HepG2 (cell line): ENCODE measurements at regions not wholly inside any gene's neighbourhood (a gene's known extent, or its start where the extent isn't known, plus 50 kb on each side); places are given as distances from the start of the nearest gene placed in this dataset.
A peak's percentile ranks its signal among the peaks of the same experiment; 100 is the strongest.

Experiments used
- ATAC-seq: fragments of 200-7000 bp; cut with Tn5 transposase; 3 replicates; pipeline ENCODE4 v1.9.1; 2020; ENCODE audit warnings: mild to moderate bottlenecking, moderate library complexity
- BruUV-seq: library from RNA; stranded (reverse); fragments of 400-500 nt; replicated peaks from 2 replicates; lab custom pipeline; 2021; lab: Mats Ljungman, UMichigan
- CTCF ChIA-PET: fragments of 300-600 bp; formaldehyde crosslinking; extraction: SDS; loops from one replicate; lab custom pipeline; 2021; ENCODE audit warnings: low total read pairs, inconsistent platforms, low intra/inter-chr PET ratio; lab: Yijun Ruan, JAX
- POLR2A ChIA-PET: fragments of 350-600 bp; sonication (Branson Sonifier 250); formaldehyde crosslinking; loops from one replicate; lab custom pipeline; 2020; ENCODE audit warnings: antibody characterized with exemption, inconsistent platforms; lab: Yijun Ruan, JAX
- DNase-seq: peaks from one replicate; pipeline ENCODE4 v3.0.0-alpha.2; 2015; ENCODE audit warnings: low spot score
- FAIRE-seq: peaks from 3 replicates; lab custom pipeline; 2011; peaks lifted over from hg19 to GRCh38; lab: Jason Lieb, UNC
- H2AFZ ChIP-seq: one replicate; pipeline ENCODE4 v1.6.1; 2011; ENCODE audit warnings: low read length, inconsistent platforms
- H3K27ac ChIP-seq: fragments of 300-600 bp; 3 replicates; pipeline ENCODE4 v1.8.0; 2011; ENCODE audit warnings: mixed run types, mild to moderate bottlenecking, mixed read lengths, low read length, inconsistent platforms; ENCODE audit not compliant: insufficient read depth; ENCODE audit errors: extremely low read length
- H3K27me3 ChIP-seq, 2 experiments: fragments of 200-600 bp in 1 of 2; 2 replicates in 1 of 2; 3 replicates in 1 of 2; pipeline versions ENCODE4 v1.6.0 to v1.8.0; 2011; ENCODE audit warnings: low read length in 2 of 2, mild to moderate bottlenecking in 2 of 2, moderate library complexity in 2 of 2, inconsistent platforms in 1 of 2; ENCODE audit not compliant: insufficient read depth in 2 of 2, control insufficient read depth in 1 of 2
- H3K36me3 ChIP-seq, 2 experiments: fragments of 200-600 bp in 1 of 2; replicated peaks in 1 of 2; 2 replicates in 1 of 2; 3 replicates in 1 of 2; pipeline versions ENCODE4 v1.5.1 to v1.8.0; 2011; ENCODE audit warnings: low read length in 2 of 2, inconsistent platforms in 1 of 2; ENCODE audit not compliant: insufficient read depth in 2 of 2, control insufficient read depth in 1 of 2
- H3K4me1 ChIP-seq: 2 replicates; pipeline ENCODE4 v1.5.1; 2012; ENCODE audit warnings: low read length, inconsistent platforms; ENCODE audit not compliant: insufficient read depth
- H3K4me2 ChIP-seq: 2 replicates; pipeline ENCODE4 v1.6.0; 2011; ENCODE audit warnings: low read depth, low read length, inconsistent platforms
- H3K4me3 ChIP-seq, 3 experiments: fragments of 200-600 bp in 1 of 3; sonication (generic), shearing (Covaris generic) in 1 of 3; replicated peaks in 1 of 3; 2 replicates each; pipeline ENCODE4 v1.5.1; 2011 to 2016; ENCODE audit warnings: low read length in 3 of 3, inconsistent platforms in 2 of 3, low read depth in 2 of 3, mild to moderate bottlenecking in 2 of 3, control low read depth in 1 of 3, mixed read lengths in 1 of 3; ENCODE audit not compliant: insufficient read depth in 1 of 3
- H3K79me2 ChIP-seq: one replicate; pipeline ENCODE4 v1.6.1; 2011; ENCODE audit warnings: low read length, inconsistent platforms; ENCODE audit not compliant: insufficient read depth
- H3K9ac ChIP-seq: 2 replicates; pipeline ENCODE4 v1.6.0; 2011; ENCODE audit warnings: mild to moderate bottlenecking, low read depth, low read length, inconsistent platforms; ENCODE audit not compliant: insufficient read depth
- H3K9me3 ChIP-seq: 2 replicates; pipeline ENCODE4 v1.5.1; 2012; ENCODE audit warnings: mild to moderate bottlenecking, low read length
- H4K20me1 ChIP-seq: 2 replicates; pipeline ENCODE4 v1.6.0; 2011; ENCODE audit warnings: inconsistent platforms, mild to moderate bottlenecking, low read length, moderate library complexity; ENCODE audit not compliant: insufficient read depth
- CAMTA2 ChIP-seq: sonication (generic); formaldehyde crosslinking; IDR thresholded peaks from 2 replicates; pipeline ENCODE4 v1.4.0; 2020; ENCODE audit warnings: mild to moderate bottlenecking, missing genetic modification reagents, borderline replicate concordance
- CCDC6 ChIP-seq: sonication (generic); formaldehyde crosslinking; IDR thresholded peaks from 2 replicates; pipeline ENCODE4 v1.8.1; 2022; ENCODE audit warnings: mild to moderate bottlenecking, missing genetic modification reagents, moderate library complexity
- GATAD2A ChIP-seq: IDR thresholded peaks from 2 replicates; pipeline ENCODE4 v1.6.1; 2016
- HNRNPL ChIP-seq: fragments of 200-400 bp; formaldehyde crosslinking; IDR thresholded peaks from 2 replicates; pipeline ENCODE4 v1.6.1; 2017; ENCODE audit warnings: mild to moderate bottlenecking, low read depth, low read length
- KLF15 ChIP-seq: sonication (generic); formaldehyde crosslinking; IDR thresholded peaks from 2 replicates; pipeline ENCODE4 v1.8.1; 2023; ENCODE audit warnings: borderline replicate concordance, mild to moderate bottlenecking, inconsistent platforms, missing genetic modification reagents, mixed read lengths
- MAFF ChIP-seq: IDR thresholded peaks from 2 replicates; pipeline ENCODE4 v1.6.1; 2011; ENCODE audit warnings: low read depth, low read length, improper control_type of control experiment
- MAFK ChIP-seq, 2 experiments: IDR thresholded peaks in 1 of 2; conservative IDR thresholded peaks in 1 of 2; 2 replicates each; pipeline ENCODE4 v1.6.1; 2011; ENCODE audit warnings: improper control_type of control experiment in 2 of 2, low read length in 2 of 2
- REXO4 ChIP-seq: sonication (generic); formaldehyde crosslinking; IDR thresholded peaks from 2 replicates; pipeline ENCODE4 v1.8.0; 2022; ENCODE audit warnings: missing genetic modification reagents, mild to moderate bottlenecking, borderline replicate concordance
- TARDBP ChIP-seq: sonication (generic); formaldehyde crosslinking; IDR thresholded peaks from 2 replicates; pipeline ENCODE4 v1.8.0; 2022; ENCODE audit warnings: mild to moderate bottlenecking, missing genetic modification reagents
- ZNF335 ChIP-seq: sonication (generic); formaldehyde crosslinking; IDR thresholded peaks from 2 replicates; pipeline ENCODE4 v1.4.0; 2020; ENCODE audit warnings: missing genetic modification reagents
- WGBS: methylation state at CpG from one replicate; pipeline ENCODE4 v1.1.6; 2017; ENCODE audit warnings: low lambda C conversion rate; 5-methylcytosine and 5-hydroxymethylcytosine counted together
- in situ Hi-C: cut with HindIII; loops from 2 replicates; pipeline ENCODE4 v1.10.0; 2017; ENCODE audit warnings: low pct_unique_long_range_greater_than_20kb; ENCODE audit not compliant: extremely low pct_ligation_motif_present
- intact Hi-C: fragments of 100-400 bp; cut with micrococcal nuclease; formaldehyde crosslinking; loops from one replicate; pipeline ENCODE4 v1.10.0; 2022; ENCODE audit not compliant: unreplicated experiment
- TF ChIP-seq, protein P1 (sequence below): sonication (generic); formaldehyde crosslinking; IDR thresholded peaks from 2 replicates; pipeline ENCODE4 v1.5.0; 2020; ENCODE audit warnings: missing genetic modification reagents, mild to moderate bottlenecking, borderline replicate concordance
- TF ChIP-seq, protein P2 (sequence below): sonication (generic); formaldehyde crosslinking; IDR thresholded peaks from 2 replicates; pipeline ENCODE4 v1.5.0; 2020; ENCODE audit warnings: mild to moderate bottlenecking, missing genetic modification reagents
- TF ChIP-seq, protein P3 (sequence below): sonication (generic); formaldehyde crosslinking; IDR thresholded peaks from 2 replicates; pipeline ENCODE4 v1.5.0; 2020; ENCODE audit warnings: mild to moderate bottlenecking, missing genetic modification reagents

DNA sequence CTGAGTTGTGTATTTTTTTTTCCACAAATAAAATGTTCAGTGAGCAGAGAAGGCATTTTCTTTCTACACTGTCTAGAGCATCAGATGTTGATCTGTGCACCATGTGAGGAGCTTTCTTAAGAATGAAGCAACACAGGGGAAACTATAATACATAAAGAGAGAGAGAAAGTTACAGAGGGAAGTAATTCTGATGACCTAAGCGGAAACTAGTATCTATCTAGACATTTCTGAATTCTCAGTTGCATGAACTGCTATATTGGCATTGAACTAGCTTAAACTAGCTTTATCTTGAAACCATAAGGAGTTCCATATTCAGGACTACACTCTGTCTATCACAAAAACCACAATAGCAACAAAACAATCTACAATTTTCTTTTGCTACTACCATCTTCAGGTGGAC, 822.4 kb downstream of the VGLL3 start:
- WGBS = 0% methylated on average over 1 of the region's 1 CpG
- H3K27me3 ChIP-seq = no peaks in the 10 kb centered on the region
- H3K27ac ChIP-seq = no peak overlapping the region
- BruUV-seq = no TSS peak
- no peak overlapping the region for H3K4me3 ChIP-seq
- TF ChIP-seq MAFF = peak; percentile 67; the same call in 1 of the 2 replicates
- peak; percentile 59 to 80; a peak in 3 of 4 replicates for TF ChIP-seq MAFK (conservative IDR thresholded peaks at IDR 0.05 in 1 of 2, IDR thresholded peaks at IDR 0.05 in 1 of 2; ENCODE audit: low read length in 2 of 2)
- no peak for TF ChIP-seq KLF15
- no peak for TF ChIP-seq REXO4
- TF ChIP-seq, protein P1, sequence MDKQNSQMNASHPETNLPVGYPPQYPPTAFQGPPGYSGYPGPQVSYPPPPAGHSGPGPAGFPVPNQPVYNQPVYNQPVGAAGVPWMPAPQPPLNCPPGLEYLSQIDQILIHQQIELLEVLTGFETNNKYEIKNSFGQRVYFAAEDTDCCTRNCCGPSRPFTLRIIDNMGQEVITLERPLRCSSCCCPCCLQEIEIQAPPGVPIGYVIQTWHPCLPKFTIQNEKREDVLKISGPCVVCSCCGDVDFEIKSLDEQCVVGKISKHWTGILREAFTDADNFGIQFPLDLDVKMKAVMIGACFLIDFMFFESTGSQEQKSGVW (CRISPR knock-in tag) = no peak
- TF ChIP-seq CCDC6 (CRISPR knock-in tag) = no peak
- TF ChIP-seq TARDBP (CRISPR knock-in tag) = no peak
- TF ChIP-seq, protein P2, sequence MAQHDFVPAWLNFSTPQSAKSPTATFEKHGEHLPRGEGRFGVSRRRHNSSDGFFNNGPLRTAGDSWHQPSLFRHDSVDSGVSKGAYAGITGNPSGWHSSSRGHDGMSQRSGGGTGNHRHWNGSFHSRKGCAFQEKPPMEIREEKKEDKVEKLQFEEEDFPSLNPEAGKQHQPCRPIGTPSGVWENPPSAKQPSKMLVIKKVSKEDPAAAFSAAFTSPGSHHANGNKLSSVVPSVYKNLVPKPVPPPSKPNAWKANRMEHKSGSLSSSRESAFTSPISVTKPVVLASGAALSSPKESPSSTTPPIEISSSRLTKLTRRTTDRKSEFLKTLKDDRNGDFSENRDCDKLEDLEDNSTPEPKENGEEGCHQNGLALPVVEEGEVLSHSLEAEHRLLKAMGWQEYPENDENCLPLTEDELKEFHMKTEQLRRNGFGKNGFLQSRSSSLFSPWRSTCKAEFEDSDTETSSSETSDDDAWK (CRISPR knock-in tag) = no peak
- TF ChIP-seq HNRNPL = no peak
- no peak for TF ChIP-seq CAMTA2
- TF ChIP-seq, protein P3, sequence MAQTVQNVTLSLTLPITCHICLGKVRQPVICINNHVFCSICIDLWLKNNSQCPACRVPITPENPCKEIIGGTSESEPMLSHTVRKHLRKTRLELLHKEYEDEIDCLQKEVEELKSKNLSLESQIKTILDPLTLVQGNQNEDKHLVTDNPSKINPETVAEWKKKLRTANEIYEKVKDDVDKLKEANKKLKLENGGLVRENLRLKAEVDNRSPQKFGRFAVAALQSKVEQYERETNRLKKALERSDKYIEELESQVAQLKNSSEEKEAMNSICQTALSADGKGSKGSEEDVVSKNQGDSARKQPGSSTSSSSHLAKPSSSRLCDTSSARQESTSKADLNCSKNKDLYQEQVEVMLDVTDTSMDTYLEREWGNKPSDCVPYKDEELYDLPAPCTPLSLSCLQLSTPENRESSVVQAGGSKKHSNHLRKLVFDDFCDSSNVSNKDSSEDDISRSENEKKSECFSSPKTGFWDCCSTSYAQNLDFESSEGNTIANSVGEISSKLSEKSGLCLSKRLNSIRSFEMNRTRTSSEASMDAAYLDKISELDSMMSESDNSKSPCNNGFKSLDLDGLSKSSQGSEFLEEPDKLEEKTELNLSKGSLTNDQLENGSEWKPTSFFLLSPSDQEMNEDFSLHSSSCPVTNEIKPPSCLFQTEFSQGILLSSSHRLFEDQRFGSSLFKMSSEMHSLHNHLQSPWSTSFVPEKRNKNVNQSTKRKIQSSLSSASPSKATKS (CRISPR knock-in tag) = no peak
- no peak for TF ChIP-seq GATAD2A (CRISPR knock-in tag)
- no peak for TF ChIP-seq ZNF335 (CRISPR knock-in tag)
- TF ChIP-seq, all 625 proteins: peak for 2
- intact Hi-C loops = no loop called here
- Histone ChIP-seq H2AFZ (no peak overlapping the region), H3K4me1 (no peaks in the 10 kb centered on the region), H3K9ac (no peak overlapping the region), H3K36me3 (no peaks in the 10 kb centered on the region), H3K4me2 (no peak overlapping the region), H3K79me2 (no peaks in the 10 kb centered on the region), H3K9me3 (no peaks in the 10 kb centered on the region), H4K20me1 (no peaks in the 10 kb centered on the region)
- ChIA-PET POLR2A (no interaction called here), CTCF (no interaction called here)
- no peak for ATAC-seq
- in situ Hi-C loops = no loop called here
- DNase-seq = no peak
- FAIRE-seq = no peak
